HG02973 (cell line): ENCODE measurements at regions not wholly inside any gene's neighbourhood (a gene's known extent, or its start where the extent isn't known, plus 50 kb on each side); places are given as distances from the start of the nearest gene placed in this dataset.

Experiments
- ATAC-seq: cut with Tn5 transposase; IDR thresholded peaks from one replicate; pipeline ENCODE4 v1.9.1; 2021; ENCODE audit warnings: moderate library complexity; ENCODE audit not compliant: unreplicated experiment

DNA sequence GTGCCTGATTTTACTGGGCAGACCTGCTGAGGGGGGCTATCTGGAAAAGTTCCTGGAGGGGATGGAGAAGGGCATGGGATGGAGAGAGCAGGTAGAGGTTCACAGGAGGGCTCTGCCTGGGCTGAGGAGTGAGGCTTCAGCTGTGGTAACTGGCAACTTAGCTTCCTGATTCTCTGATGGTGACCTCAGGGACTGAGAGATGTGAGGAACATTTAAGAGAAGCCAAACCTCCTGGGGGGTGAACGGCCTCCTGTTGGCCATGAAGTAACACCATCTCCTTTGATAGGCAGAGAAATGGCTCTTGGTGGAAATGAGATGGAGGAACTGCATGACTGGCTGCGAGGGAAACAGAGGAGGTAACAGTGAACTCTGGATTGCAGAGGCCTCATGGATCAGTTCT lies 97.3 kb upstream of the ROPN1 start:
- no peak for ATAC-seq

DNA sequence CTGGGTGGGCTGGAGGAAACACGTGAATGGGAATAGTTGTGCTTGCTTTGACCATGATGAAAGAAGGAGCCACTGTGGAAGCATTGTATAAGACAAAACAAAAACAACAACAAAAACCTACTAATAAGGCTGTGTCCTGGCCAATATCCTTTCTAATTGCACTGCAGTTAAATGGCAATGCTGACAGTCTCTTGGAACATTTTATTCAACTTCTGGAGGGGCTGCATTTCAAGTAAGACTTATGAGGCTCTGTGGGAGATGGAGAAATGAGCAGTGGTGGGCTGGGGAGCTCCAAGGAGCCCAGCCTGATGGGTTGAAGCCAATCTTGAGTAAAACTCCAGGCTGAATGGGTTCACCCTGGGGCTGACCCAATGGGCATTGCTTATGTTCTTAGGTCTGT lies 99.8 kb upstream of the ROPN1 start:
- ATAC-seq = no peak

DNA sequence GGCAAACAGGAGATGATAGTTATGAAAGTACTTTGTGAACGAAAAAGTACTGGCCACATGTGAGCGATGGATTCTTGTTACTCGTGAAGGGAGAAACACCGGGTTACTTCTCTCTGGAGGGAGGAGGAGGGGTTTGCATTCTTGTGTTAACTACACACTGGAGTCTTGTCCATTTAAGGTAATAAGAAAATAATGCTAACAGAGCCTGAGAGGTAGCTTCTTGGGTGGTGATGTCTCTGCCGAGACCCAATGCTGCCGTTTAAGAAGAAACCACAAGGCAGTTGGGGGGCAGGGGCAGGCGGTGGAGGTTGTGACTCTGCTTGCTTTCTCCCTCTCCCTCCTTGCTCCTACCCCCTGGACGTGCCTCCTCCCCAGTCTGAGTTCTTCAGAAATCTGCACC lies 100.9 kb upstream of the ROPN1 start:
- ATAC-seq = no peak

DNA sequence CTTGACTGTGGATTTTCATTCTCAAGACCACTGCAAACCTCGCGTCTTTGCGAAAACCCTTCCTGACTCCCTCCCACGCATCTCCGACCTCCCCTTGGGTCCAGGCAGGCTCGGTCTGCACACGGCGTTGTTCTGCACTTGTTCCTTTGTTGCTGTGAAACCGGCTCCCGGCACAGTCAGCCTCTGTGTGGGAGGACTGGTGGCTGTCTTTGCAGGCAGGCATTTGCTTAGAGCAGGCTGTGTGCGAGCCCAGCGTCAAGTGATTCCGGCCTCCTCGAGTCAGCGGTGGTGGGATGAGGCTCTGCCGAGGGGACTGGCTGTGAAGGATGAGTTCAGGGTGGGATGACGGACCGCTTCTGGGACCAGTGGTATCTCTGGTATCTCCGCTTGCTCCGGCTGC lies 102.6 kb upstream of the ROPN1 start:
- no peak for ATAC-seq

DNA sequence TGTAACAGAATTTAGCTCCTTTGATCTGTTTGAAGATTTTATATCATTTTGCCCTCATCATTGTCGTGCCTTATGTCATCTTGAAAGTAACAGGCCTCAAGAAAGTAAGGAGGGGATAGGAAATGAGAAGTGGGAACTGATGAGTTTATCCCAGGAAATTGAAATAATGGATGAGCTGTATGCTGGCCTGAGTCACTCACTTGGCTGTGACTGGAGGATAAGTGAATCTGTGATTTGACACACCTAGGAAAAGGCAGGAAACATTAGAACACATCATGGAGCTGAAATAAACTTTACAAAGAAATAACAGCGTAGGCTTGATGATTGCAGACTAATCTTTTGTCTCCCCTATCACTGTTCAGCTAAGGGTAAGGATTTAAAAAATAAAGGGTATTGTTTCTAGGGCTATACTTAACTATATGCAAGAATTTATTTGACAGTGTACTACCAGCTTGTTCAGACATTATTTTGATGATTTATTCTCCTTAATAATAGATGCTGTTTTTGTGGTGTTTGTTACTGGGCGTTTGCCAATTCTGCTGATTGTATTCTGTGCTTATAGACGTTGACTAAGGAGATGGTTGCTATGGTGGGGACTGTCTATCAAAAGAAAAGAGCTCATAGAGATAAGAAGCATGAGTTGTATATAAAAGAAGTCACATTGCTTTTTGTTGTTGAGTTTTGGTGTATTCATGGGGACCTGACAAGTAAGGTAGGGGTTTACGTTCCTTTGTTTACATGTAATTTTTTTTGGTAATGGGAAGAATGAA lies 105.6 kb upstream of the ROPN1 start:
- ATAC-seq = no peak

DNA sequence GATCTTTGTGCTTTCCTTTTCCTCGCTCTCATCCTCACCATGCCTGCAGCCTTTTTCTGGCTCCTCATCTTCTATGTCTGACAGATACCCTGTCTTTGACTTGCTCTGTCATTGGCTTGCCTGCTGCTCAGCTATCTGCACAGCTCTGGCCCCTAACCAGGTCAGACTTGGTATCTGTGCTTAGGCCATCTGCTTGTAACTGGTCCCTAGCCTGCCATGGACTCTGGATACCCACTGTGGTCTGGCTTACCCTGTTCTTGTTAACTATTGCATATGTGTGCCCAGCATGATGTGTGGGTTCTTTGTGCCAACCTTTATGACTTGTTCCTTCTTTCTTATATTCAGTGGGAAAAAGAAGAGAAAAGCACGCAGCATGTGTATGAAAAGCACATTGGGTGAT lies 109.7 kb upstream of the ROPN1 start:
- no peak for ATAC-seq

DNA sequence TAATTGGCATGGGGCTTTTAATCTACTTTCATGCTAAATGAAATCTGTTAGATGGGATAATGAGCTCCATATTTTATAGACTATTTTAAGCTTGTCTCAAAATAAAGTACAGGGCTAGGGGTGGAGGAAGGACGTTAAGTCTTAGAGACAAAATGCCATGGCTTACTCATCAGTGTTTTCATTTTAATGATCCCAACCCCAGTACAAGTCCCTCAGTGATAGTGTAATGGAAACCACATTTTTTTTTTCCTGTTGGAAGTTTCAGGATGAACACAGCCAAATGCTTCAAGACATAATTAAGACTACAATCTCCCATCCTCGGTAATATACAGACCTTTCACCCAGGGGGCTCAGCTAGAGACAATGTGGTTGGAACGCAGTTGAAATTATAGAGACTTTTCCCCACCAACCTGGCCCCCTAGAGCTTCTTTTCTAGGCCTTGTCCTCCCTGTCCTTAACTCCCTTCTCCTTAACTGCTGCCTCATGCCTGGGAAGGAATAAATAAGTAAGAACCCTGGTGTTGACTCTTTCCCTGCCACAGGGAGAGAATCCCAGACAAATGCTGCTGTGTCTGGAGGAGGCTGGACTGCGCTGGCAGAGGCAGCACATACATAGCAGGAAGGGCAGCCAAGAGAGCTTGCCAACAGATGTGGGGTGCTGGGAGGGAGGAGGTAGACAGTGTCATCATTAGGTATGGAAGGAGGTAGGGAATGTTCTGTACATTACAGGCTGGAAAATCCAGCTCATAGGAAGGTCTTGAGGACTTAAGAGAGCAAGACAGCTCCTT lies 115.4 kb upstream of the ROPN1 start:
- ATAC-seq = no peak

DNA sequence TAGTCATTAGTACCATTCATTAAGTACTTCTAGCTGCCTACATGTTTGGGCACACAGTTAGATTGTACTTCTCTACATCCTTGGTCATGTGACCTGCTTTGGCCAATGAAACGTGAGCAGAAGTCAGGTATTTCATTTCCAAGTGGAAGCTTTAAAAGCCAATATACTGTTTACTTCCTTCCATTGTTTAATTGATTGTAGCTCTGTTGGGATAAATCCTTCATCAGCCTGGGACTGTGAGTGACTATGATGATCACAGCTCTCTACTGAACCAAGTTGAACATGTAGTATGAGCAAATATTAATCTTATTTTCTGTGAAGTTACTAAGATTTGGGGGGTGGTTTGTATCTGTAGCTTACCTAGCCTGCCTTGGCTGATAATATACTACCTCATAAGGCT lies 116.5 kb upstream of the ROPN1 start:
- no peak for ATAC-seq

DNA sequence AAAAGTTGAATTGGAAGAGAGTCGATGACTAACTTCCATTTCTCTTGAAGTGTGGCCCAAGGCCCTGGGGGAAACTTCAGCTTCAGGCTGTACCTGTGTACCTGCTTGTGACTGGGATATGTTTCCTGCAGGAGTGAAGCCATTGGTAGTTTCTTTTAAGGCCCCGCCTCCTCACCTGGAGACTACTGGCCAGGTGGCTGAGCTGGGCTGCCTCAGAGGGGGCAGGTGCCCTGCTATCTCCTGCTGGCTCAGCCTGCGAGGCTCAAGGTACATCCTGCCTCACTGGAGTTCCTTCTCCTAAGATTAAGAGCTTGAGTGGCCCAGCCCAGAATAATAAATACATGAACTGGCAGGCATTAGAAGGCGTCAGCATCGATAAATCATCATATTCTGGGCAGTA lies 121.6 kb upstream of the ROPN1 start:
- ATAC-seq = no peak

DNA sequence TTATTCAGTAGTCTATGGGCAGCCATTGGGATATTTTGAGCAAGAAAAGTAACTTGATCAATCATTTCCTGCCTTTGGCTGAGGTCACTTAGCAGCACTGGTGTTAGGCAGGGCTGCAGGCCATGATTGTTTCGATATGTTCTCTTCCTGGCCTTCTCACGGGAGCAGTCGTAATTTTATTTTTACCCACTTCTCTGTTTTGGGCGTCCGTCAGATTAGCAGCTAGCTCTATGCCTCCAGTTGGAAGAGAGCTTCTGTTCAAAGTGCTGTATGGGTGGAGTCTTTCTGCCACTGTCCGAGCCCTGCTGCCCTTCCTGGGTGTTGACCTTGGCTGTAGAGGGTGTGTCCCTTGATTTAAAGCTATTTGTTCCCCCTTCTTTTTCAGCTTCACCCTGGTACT lies 123.4 kb upstream of the ROPN1 start:
- no peak for ATAC-seq

DNA sequence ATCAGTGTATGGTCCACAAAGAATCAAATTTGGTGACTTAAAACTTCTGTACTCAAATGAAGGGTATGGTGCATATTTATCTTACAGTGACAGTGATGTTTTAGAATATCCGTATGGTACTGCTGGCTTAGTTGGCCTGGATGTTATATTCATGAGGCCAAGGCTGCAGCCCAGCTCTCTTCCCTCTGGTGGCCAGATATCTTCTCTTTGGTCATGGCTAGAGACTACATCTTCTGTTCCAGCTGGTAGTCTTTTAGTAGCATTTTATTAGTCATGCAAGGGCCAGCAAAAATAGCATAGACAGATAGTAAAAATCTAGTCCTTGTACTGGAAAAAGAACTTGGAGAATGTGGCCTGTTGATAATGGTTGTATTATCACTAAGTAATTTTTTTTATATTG lies 124.0 kb upstream of the ROPN1 start:
- ATAC-seq = no peak

DNA sequence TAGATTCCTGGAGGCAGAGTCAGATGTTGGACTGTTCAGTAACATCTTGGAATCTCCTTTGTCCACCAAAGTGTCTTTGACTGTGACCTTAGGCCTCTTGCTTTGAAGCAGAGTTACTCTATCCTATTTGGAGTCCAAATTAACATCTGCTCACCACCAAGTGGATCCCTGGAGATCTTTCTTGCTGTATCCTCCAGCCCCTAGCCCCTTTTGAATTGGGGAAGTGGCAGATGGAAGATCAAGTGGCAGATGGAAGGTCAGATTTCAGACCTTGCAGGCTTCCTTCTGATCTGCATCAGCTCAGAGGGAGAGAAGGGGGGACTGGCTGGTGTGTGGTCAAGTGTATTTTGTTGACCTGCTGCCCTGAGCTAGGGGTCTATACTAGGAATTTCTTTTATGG lies 125.0 kb upstream of the ROPN1 start:
- ATAC-seq = no peak

DNA sequence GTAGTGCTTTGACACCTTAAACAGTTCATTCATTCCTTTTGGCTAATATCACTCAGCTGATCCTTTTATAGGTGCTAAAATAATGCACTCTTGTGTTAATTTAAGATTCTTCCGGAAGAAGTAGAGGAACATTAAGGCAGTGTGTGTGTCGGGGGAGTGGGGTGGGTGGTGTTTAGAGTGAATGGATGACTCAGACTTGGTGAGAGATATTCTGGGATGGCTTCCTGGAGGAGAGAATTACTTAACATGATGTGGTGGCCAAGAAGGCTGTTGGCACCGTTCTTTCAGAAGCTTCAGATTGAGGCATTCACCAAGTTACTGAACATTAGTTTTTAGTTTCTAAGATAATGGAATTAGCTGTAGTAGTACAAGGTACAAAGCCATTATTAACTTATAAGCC lies 125.6 kb upstream of the ROPN1 start:
- no peak for ATAC-seq

DNA sequence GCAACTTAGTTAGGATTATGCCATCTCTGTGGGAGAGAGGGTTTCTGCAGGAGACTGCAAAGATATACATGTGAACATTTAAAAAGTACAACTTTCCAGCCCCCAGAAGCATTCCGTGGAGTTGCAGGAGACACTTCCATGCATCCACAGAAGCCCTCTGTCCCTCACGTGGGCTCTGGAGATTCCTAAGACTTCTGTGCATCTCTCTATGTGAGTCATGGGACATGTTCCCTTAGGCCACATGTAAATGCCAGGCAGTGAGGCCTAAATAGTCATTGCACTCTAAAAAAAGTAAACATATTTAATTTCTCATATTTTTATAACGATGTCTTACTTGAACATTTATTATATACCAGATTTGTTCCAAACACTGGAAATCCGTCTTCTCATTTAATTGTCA lies 126.5 kb upstream of the ROPN1 start:
- ATAC-seq = no peak

DNA sequence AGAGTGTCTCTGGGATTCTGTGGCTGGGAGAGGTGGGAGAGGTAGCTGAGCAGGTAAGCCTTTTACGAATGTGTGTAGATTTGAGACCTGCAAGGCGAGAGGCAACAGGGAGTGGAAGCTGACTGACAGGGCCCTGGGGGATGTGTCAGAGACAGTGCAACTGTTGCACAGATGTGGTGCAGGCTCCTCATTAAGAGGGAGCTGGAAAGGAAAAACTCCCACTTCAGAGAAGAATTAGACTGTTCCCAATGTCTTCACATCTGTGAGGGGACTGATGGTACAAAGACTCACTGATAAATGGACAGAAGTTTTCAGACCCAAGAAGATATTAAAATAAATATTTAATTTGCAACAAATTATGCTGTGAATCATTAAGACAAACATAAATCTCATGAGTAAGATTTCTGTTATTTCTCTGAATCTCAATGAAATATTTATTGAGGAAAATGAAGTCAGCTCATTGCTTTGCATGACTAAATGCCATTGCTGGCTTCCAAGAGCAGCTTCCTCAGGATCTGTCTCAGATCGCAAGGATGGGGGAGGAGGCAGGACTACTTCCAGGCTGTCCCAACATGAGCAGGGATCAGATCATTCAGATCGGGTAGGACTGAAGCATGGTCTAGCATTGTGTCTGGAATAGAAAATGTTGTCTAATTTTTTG lies 127.3 kb upstream of the ROPN1 start:
- ATAC-seq = no peak

DNA sequence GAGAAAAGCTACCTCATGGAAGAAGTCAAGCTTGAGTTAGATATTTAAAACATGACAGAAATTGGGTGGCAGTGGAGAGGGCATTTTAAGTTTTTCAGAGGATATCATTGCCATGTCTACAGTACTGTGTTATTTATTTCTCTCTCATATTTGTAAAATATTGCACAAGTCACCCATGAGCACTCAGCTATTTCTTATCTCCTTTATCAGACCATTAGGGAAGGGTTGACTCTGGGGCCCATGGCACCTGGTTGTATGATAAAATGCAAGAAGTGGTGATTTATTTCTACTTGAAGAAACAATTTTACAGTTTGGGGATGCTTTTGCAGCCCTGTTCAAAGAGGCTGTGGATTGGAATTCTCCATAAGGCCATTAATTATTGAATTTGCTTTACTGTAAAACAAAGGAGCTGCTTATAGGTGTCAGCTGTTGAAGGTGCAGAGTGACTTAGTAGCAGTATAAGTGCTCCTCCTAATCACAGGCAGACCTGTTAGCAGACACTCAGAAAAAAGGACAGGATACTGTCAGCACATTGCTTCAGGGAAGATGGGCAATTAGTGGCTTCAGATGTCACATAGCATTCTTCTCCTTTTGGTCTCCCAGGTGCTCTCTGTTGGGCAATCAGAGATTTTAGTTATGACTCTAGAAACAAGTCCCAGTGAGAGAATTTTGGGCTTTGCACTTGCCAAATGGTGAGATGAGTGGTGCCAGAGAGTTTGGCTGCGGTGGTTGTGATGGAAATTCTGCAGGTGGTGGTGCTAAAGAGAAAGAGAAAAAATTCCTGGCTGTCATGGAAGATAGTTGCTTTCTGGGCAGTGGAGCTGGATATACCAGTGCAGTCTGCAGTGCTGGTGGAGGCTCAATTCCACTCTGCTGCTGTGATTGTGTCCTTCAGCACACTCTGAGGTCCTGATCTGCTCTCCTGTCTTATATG lies 129.7 kb upstream of the ROPN1 start:
- ATAC-seq = no peak

DNA sequence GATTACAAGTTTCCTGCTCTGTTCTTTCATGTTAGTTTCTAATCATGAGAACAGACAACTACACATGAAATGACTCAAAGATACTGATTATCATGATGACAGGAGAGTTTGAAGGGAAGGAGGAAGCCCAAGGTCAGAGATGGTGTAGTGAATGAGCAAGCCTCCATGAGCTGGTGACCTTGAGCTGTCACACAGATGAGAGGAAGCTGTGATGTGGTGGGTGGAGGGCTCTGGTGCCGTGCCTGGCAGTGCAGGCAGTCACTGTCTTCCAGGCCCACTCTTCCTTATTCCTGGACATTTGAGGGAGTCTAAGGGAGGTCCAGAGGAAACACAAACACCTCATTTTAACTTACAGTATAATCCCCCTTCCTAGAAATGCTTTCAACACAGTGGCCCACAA lies 133.4 kb upstream of the ROPN1 start:
- ATAC-seq = no peak

DNA sequence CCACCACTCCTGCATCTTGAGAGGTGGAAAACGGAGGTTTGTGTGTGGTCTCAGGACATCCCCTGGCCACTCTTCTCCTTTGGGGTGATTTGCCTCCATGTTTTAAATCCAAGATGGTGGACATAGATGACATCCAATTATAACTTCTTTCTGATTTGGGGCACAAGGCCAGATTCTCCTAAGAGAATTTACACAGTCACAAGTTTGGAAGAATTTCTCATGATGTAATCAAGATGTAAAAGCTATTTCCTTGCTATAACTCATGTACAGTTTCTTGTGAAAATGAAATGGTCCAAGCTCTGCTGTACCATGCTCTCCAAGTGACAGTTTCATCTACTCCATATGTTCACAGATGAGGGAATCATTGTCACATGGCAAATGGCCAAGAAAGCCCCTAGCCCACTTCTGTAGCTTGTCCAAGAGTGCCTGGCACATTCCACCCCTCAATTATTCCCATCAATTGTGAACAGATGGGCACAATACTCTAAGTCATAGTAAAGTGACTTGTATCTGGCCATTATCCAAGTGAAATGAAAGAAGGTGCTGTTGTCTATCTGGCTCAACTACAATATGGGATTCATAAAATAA lies 134.6 kb upstream of the ROPN1 start:
- no peak for ATAC-seq

DNA sequence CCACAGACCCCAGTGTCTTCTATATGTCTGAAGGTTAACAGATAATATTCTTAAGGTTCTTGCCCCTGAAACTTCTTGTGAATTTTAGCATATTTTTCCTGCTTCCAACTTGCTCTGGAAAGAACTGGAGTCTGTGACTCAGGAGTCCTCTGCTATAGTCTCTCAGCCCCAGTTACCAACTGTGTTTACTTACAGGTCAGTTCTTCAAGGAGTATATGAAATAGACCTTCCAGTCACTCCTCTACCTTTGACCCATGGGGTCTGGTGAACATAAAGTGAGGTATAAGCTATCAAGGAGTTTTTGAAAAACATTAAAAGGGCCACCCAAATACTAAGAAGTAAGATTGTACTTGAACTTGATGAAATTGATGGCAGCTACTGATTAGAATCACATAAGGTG lies 139.2 kb upstream of the ROPN1 start:
- ATAC-seq = no peak

DNA sequence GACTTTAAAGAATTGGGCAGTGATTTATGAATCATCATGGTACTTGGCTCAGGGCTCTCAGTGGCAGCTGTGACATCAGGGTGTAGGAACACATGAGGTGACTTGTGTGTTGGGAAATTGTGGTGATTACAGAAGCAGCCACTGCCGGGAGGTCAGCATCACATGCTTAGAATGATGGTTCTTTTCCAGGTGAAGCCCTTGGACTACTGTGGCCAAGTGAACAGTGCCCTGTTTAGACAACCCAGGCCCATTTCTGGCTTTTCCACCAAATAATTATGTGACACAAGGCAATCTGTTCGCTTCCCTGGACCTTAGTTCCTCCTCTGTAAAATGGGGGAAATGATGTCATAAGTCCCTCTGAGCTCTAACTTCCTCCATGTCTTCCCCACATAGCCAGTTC lies 139.7 kb upstream of the ROPN1 start:
- no peak for ATAC-seq

DNA sequence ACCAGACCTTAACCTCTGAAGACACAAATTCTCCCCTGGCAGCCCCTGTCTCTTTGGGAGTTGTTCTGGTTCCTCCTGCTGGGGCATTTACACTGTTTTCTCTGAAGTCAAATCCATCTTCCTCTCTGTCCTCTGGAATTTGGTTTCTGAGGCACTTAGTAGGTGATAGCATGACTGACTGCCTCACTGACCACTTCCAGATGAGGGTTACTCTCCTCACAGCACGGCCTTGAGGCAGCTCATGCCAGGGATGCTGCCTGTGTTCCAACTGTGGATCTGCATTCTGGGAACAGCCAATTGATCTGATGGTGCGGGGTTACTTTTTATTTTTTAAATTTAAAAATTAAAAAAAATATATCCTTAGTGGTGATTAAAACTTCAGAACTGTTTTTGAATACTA lies 140.9 kb upstream of the ROPN1 start:
- ATAC-seq = no peak
